ENCODE measurements at regions not wholly inside any gene's neighbourhood (a gene's known extent, or its start where the extent isn't known, plus 50 kb on each side); places are given as distances from the start of the nearest gene placed in this dataset.
"Not testable (repeated sequence)": the region's sequence is repeated elsewhere in the genome, so short reads cannot be mapped to it uniquely, and the experiment has no call there.

DNA sequence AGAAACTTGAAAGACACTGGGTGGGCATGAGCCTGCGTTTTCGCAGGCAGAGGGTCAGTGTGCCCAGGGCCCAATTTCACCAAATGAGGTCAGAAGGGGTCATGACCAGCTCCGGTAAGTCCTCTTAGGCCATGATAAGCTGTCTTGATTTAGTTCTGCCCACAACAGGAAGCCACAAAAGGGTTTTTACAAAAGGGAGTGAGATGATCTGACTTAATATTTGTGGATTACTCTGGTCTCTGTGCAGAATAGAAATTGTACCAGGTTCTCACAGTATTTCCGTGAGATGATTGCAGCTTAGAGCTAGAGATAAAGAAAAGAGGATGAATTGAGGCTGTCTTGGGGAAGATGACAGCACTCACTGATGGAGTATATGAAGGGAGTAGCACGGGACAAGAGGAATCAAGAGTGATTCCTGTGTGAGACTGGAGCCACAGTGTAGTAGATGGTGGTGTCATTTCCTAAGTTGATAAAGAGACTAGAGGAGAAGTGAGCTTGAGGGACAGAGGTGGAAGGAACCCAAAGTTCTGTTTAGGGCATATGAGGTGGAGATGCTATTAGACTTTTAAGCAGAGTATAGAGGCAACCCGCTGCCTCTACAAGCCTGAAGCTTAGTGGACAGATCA lies 288.3 kb upstream of the AMIGO2 start:
- DNase-seq, result no peak

DNA sequence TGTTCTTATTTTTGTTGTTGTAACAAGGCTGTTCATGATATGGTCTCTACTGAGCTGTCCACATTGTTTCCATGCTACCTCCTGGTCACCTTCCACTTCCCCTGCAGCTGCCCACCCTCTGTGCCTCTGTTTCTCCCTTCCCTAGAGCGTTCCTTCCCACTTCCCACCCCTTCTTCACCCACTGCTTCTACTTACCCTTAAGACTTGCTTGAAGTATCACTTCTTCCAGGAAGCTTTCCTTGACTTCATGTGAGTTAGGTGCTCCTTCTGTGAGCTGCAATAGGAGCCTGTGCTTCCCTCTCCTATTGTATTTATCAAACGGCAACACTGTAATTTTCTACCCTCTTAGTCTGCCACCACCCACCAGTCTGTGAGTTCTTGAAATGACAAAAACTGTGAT lies 286.8 kb upstream of the AMIGO2 start:
- no peak for DNase-seq

- DNase-seq, result no peak
Measured at GRCh38 chr12:47366157-47366556, 286.4 kb upstream of the AMIGO2 start.

DNA sequence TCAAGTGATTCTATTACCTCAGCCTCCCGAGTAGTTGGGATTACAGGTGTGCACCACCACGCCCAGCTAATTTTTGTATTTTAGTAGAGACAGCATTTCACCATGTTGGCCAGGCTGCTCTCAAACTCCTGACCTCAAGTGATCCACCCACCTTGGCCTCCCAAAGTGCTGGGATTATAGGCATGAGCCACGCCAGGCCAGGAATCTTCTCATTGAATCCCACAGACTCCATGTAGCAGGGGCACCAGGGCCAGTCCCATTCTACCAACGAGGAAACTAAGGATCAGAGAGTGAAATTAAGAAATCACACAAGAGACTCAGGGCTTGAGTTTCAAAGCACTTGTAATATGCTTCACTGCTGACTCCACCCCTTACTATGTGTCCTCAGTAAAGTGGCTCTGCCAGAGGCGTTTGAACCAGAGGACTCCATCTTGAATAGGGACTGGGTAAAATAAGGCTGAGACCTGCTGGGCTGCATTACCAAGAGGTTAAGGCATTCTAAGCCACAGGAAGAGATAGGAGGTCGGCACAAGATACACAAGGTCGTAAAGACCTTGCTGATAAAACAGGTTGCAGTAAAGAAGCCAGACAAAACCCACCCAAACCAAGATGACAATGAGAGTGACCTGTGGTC lies 285.8 kb upstream of the AMIGO2 start:
- DNase-seq, result not testable (repeated sequence)

GRCh38 chr12:47364261-47364660 lies 284.5 kb upstream of the AMIGO2 start:
- no peak for DNase-seq

DNA sequence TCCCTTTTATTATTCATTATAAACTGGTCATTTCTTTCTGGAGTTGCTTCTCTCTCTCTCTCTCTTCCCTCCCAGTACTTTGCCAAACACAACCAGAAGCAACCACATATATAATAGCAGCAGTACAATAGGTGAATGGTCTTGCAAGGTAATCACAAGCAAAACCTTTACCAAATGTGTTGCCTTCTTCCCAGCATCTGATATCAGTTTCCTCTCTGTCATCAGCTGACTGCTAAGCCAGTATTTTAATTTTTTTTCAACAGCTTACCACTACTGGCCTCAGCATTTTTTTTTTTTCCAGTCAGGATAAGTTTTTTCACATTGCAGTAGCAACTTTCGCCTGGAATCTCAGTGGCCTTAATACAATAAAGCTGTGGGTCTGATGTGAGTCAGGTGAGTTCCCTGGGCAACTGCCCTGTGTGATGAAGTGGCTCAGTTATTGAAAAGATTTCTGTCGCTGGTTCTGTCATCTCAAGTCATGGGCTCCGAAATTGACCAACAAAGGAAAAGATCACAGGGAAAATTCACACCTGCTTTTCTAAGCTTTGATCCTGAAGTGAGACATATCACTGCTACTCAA lies 282.5 kb upstream of the AMIGO2 start:
- no peak for DNase-seq

DNA sequence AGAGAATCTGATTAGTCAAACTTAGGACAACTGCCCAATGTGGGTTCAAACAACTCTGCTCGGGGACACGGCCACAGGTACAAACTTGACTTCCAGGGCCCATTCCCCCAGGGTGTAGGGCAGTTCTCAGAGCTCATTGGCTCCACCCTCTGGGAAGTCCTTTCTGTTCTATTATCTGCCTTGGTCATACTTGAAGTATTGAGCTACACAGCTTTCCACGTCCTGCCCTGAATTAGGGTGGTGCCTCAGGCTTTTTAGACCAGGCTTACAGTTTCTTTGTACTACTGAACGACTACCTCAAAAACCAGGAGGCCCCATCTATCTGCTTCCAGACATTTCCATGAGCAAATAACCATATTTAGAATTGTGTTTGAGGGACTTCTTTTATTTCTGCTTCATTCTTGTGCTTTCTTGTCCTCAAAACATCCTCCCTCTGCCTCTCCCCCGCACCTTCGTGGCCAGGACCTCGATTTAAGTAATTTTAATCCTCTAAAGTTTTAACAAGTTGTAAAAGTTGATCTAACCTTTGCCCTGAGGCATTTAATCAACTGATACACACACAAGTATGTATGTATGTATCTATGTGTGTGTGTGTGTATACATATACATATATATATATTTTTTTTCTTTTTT lies 281.7 kb upstream of the AMIGO2 start:
- DNase-seq, result no peak

DNA sequence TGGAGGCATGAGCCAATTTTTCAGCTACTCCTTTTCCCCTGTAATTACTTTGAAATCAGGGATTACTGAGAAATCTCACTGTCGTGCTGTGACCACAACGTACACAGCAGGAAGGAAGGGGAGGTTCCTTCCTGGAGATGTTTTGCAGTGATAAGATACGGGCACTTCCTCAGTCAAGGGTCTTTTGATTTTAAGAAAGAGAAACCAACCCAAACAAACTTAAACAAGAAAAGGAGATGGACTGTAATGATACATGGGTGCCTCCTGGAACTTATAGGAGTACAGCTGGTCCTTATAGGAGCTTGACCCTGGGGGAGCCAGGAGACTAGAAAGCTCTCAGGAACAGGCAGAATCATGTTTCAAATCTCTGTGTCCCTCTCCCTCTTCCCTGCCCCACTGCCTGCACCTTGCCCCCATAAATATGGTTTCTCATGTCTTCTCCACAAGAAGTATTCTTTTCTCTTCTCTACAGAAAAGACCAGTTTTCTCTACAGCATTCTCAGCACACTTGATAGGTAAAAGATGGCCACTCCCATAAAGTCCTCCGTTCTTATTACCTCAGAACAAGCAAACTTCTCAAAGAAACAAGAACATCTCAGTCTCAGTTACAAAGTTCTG lies 281.1 kb upstream of the AMIGO2 start:
- DNase-seq, result peak; percentile 16

GRCh38 chr12:47360093-47360480 lies 280.3 kb upstream of the AMIGO2 start:
- no peak for DNase-seq

DNA sequence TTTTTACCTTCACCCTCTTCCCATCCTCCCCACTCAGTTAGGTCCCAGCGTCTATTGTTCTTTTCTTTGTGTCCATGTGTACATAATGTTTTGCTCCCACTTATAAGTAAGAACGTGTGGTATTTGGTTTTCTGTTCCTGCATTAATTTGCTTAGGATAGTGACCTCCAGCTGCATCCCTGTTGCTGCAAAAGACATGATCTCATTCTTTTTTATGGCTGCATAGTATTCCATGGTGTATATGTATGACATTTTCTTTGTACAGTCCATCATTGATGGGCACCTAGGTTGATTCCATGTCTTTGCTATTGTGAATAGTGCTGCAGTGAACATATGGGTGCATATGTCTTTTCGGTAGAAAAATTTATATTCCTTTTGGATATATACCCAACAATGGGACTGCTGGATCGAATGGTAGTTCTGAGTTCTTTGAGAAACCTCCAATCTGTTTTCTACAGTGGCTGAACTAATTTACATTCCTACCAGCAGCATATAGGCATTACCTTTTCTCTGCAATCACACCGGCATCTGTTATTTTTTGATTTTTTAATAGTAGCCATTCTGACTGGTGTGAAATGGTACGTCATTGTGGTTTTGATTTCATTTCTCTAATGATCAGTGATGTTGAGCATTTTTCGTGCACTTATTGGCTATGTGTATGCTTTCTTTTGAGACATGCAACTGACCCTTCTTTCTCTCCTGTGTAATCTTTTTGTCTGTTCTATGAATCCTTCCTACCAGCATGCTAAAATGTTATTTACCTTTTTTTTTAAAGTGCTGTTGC lies 279.7 kb upstream of the AMIGO2 start:
- DNase-seq, result no peak

- not testable (repeated sequence) for DNase-seq
Measured at GRCh38 chr12:47357006-47357405, 277.2 kb upstream of the AMIGO2 start.

GRCh38 chr12:47356129-47356700 lies 276.5 kb upstream of the AMIGO2 start:
- DNase-seq, result no peak

DNA sequence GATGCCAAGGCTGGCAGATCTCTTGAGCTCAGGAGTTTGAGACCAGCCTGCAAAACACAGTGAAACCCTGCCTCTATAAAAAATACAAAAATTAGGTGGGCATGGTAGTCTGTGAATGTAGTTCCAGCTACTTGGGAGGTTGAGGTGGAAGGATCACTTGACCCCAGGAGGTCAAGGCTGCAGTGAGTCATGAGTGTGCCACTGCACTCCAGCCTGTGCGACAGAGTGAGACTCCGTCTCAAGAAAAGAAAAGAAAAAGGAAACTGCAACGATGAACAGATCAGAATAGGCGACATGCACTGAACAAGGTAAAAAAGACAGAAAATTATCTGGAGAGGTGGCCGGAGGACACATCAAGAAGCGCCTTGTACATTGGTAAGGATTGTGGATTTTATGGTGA lies 273.7 kb upstream of the AMIGO2 start:
- DNase-seq, result no peak

GRCh38 chr12:47352067-47352466 lies 272.3 kb upstream of the AMIGO2 start:
- DNase-seq, result no peak

- DNase-seq, result no peak
Measured at GRCh38 chr12:47351526-47351925, 271.8 kb upstream of the AMIGO2 start.

DNA sequence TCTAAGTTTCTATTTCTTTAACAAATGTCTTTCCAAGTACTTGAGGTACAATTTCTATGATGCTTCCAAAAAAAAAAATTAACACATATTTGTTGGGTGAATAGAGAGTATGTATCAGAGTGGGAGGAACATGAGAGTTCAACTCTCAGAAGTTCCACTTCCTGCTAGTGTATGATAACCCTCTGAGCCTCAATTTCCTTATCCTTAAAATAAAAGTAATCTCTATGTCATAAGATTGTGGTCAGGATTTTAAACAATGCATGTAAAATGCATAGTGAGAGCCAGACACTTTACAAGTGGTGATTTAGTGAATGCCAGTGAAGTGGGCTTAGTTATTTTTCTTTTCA lies 270.3 kb upstream of the AMIGO2 start:
- no peak for DNase-seq

- DNase-seq, result no peak
Measured at GRCh38 chr12:47349137-47350061, 269.6 kb upstream of the AMIGO2 start.

DNA sequence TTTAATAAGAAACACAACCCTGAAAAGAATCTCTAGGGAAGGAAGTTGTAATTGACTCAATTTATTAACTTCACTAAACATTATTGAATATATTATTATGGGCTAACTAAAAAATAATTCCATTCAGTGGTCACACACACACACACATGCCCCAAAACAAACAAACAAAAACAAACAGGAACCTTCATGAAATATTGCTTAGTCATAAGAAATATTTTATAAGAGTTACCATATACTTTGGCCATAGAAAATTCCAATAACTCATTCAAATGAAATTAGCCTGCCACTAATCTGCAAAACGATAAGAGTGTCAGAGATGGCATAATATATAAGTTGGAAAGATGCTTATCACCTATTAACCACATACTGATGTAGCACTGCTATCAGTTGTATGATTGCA lies 268.4 kb upstream of the AMIGO2 start:
- DNase-seq, result no peak

DNA sequence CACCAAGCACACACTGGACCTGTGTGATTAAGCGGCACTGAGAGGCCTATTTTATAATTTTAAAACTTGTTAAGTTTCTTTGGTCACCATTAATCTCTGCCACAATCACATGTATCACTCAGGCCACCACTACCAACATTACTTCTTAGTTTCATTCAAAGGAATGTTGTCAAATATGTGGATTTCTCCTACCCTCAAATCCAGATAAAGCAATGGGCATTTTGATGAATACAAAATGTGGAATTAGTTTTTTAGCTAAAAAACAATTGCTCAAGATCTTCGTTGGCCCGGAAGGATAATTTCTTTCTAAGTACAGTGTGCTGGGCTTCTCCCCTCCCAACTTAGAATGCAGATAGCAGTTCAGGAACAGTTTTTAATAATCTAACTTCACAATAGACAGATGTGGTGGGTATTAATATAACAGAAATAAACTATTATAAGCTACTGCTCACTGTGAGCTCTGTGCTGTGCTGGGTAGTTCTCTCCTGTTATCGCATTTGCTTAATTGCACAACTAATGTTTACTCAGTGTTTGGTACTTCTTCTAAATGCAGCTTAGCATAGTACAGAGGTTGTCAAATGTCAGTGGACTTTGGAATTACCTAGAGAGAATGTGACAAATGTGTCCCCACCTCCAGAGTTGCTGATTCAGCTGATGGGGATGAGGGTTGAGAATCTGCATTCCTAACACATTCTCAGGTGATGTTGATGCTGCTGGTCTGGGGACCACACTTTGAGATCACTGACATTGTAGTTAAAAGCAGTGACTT lies 266.7 kb upstream of the AMIGO2 start:
- no peak for DNase-seq

DNA sequence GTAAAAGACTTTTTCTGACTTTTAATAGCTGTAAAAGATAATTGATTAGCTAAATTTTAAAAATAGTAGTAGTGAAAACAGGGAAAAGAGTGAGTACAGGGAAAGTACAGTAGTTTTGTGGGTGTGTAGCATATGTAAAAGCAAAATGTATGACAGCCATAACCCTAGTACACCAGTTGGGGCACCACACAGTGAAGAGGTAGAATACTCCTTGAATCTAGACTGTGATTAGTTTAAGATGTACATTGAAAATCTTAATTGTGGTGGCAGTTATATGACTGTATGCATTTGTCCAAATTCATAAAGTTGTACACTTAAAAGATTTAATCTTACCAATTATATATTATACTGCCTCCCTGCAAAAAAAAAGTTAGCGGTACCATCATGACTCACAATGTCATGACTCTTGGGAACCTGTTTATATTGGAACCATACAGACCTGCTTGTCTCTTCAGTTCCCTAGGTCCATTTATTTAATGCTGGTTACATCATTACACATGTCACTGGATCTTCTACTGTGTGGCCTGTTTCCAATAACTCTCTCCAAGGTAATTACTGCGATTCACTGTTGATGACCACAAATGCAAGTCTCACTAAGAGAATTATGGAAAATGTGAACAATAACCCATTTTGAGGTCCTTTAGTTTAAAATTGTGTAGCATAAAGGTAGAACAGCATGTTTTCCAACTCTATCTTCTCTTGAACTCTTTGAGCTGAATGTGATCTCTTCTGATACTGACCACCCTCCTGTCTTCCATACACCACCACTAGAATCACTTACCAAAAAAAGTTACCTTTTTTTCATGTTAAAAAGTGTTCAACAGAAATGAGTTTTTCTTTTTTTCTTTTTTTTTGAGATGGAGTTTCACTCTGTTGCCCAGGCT lies 264.2 kb upstream of the AMIGO2 start:
- DNase-seq, result no peak

All from KG1 (cell line).